ENCODE measurements at regions not wholly inside any gene's neighbourhood (a gene's known extent, or its start where the extent isn't known, plus 50 kb on each side); places are given as distances from the start of the nearest gene placed in this dataset.

GRCh38 chr12:30845676-30846075 is 80.9 kb upstream of the TSPAN11 start:
- H3K4me2 ChIP-seq (ENCODE audit: insufficient read depth, low read length, poor library complexity, severe bottlenecking) = no peak overlapping the region
- no CpG with 5 or more reads among the region's 5 CpGs for WGBS, 2 donors (ENCODE audit: extremely low coverage in 2 of 2, insufficient read length in 2 of 2, insufficient replicate concordance in 1 of 2)

GRCh38 chr12:30843211-30843610 is 83.3 kb upstream of the TSPAN11 start:
- no peak overlapping the region for H3K23ac ChIP-seq (ENCODE audit: low read depth, low read length, poor library complexity)
- H2BK15ac ChIP-seq (ENCODE audit: low read length) = no peak overlapping the region
- H3K36me3 ChIP-seq (replicated peaks in 1 of 2; ENCODE audit: control insufficient read depth in 2 of 2, insufficient read depth in 2 of 2, low read length in 2 of 2) = no peaks in the 10 kb centered on the region
- no peak overlapping the region for H3K18ac ChIP-seq (ENCODE audit: low read length)
- no peak overlapping the region for H2AK5ac ChIP-seq (ENCODE audit: low read depth, low read length)
- H4K91ac ChIP-seq (ENCODE audit: low read depth, low read length, poor library complexity) = no peak overlapping the region
- no peak overlapping the region for H2AFZ ChIP-seq (ENCODE audit: low read length)
- H2BK12ac ChIP-seq (ENCODE audit: low read length) = no peak overlapping the region
- H3K79me1 ChIP-seq (ENCODE audit: low read depth, low read length) = no peaks in the 10 kb centered on the region
- no peaks in the 10 kb centered on the region for H3K4me1 ChIP-seq (ENCODE audit: control insufficient read depth in 2 of 2, insufficient read depth in 1 of 2, low read depth in 1 of 2, low read length in 2 of 2)
- no peak overlapping the region for H2BK120ac ChIP-seq (ENCODE audit: low read depth, low read length)
- H3K4me2 ChIP-seq (ENCODE audit: insufficient read depth, low read length, poor library complexity, severe bottlenecking) = no peak overlapping the region
- no peak overlapping the region for H3K9ac ChIP-seq (ENCODE audit: low read depth, low read length, poor library complexity)
- WGBS, 2 donors (ENCODE audit: extremely low coverage in 2 of 2, insufficient read length in 2 of 2, insufficient replicate concordance in 1 of 2) = no CpG with 5 or more reads among the region's 3 CpGs
- H3K27ac ChIP-seq (replicated peaks; ENCODE audit: low read length) = no peak overlapping the region
- H3K27me3 ChIP-seq (ENCODE audit: control insufficient read depth in 3 of 3, insufficient read depth in 3 of 3, low read depth in 1 of 3, low read length in 3 of 3) = no peaks in the 10 kb centered on the region
- H3K14ac ChIP-seq (ENCODE audit: low read length) = no peak overlapping the region
- no peaks in the 10 kb centered on the region for H3K9me3 ChIP-seq (replicated peaks in 1 of 2; ENCODE audit: control insufficient read depth in 2 of 2, insufficient read depth in 1 of 2, low read depth in 1 of 2, low read length in 2 of 2)
- H4K8ac ChIP-seq (ENCODE audit: low read depth, low read length) = no peak overlapping the region
- H2BK5ac ChIP-seq (ENCODE audit: low read length) = no peak overlapping the region
- DNase-seq (ENCODE audit: low spot score) = no peak
- no peak overlapping the region for H3K4me3 ChIP-seq (ENCODE audit: low read length in 2 of 2)
- H3K4ac ChIP-seq (ENCODE audit: low read length) = no peak overlapping the region

More at GRCh38 chr12:30845676-30846075, 80.9 kb upstream of the TSPAN11 start:
- no peaks in the 10 kb centered on the region for H3K27me3 ChIP-seq (ENCODE audit: control insufficient read depth in 3 of 3, insufficient read depth in 3 of 3, low read depth in 1 of 3, low read length in 3 of 3)
- no peak overlapping the region for H2BK12ac ChIP-seq (ENCODE audit: low read length)
- no peak overlapping the region for H2BK15ac ChIP-seq (ENCODE audit: low read length)
- H3K23ac ChIP-seq (ENCODE audit: low read depth, low read length, poor library complexity) = no peak overlapping the region
- H3K27ac ChIP-seq (replicated peaks; ENCODE audit: low read length) = no peak overlapping the region
- no peak overlapping the region for H2AK5ac ChIP-seq (ENCODE audit: low read depth, low read length)
- H3K4me3 ChIP-seq (ENCODE audit: low read length in 2 of 2) = no peak overlapping the region
- no peak overlapping the region for H4K91ac ChIP-seq (ENCODE audit: low read depth, low read length, poor library complexity)
- no peaks in the 10 kb centered on the region for H3K4me1 ChIP-seq (ENCODE audit: control insufficient read depth in 2 of 2, insufficient read depth in 1 of 2, low read depth in 1 of 2, low read length in 2 of 2)
- H3K36me3 ChIP-seq (replicated peaks in 1 of 2; ENCODE audit: control insufficient read depth in 2 of 2, insufficient read depth in 2 of 2, low read length in 2 of 2) = no peaks in the 10 kb centered on the region
- no peaks in the 10 kb centered on the region for H3K79me1 ChIP-seq (ENCODE audit: low read depth, low read length)
- H2AFZ ChIP-seq (ENCODE audit: low read length) = no peak overlapping the region
- DNase-seq (ENCODE audit: low spot score) = no peak
- no peak overlapping the region for H4K8ac ChIP-seq (ENCODE audit: low read depth, low read length)
- no peak overlapping the region for H2BK120ac ChIP-seq (ENCODE audit: low read depth, low read length)
- H2BK5ac ChIP-seq (ENCODE audit: low read length) = no peak overlapping the region
- H3K18ac ChIP-seq (ENCODE audit: low read length) = no peak overlapping the region
- no peaks in the 10 kb centered on the region for H3K9me3 ChIP-seq (replicated peaks in 1 of 2; ENCODE audit: control insufficient read depth in 2 of 2, insufficient read depth in 1 of 2, low read depth in 1 of 2, low read length in 2 of 2)
- H3K14ac ChIP-seq (ENCODE audit: low read length) = no peak overlapping the region
- H3K4ac ChIP-seq (ENCODE audit: low read length) = no peak overlapping the region
- no peak overlapping the region for H3K9ac ChIP-seq (ENCODE audit: low read depth, low read length, poor library complexity)

GRCh38 chr12:30840715-30841114 is 85.8 kb upstream of the TSPAN11 start:
- no peak for DNase-seq (ENCODE audit: low spot score)
- Histone ChIP-seq H2AK5ac (ENCODE audit: low read depth, low read length) (no peak overlapping the region), H4K8ac (ENCODE audit: low read depth, low read length) (no peak overlapping the region), H3K4ac (ENCODE audit: low read length) (no peak overlapping the region), H2BK12ac (ENCODE audit: low read length) (no peak overlapping the region), H3K27me3 (ENCODE audit: control insufficient read depth in 3 of 3, insufficient read depth in 3 of 3, low read depth in 1 of 3, low read length in 3 of 3) (no peaks in the 10 kb centered on the region), H3K18ac (ENCODE audit: low read length) (no peak overlapping the region), H3K36me3 (replicated peaks in 1 of 2; ENCODE audit: control insufficient read depth in 2 of 2, insufficient read depth in 2 of 2, low read length in 2 of 2) (no peaks in the 10 kb centered on the region), H3K27ac (replicated peaks; ENCODE audit: low read length) (no peak overlapping the region), H3K9ac (ENCODE audit: low read depth, low read length, poor library complexity) (no peak overlapping the region), H3K4me1 (ENCODE audit: control insufficient read depth in 2 of 2, insufficient read depth in 1 of 2, low read depth in 1 of 2, low read length in 2 of 2) (no peaks in the 10 kb centered on the region), H4K91ac (ENCODE audit: low read depth, low read length, poor library complexity) (no peak overlapping the region), H3K4me3 (ENCODE audit: low read length in 2 of 2) (no peak overlapping the region), H3K23ac (ENCODE audit: low read depth, low read length, poor library complexity) (no peak overlapping the region), H2AFZ (ENCODE audit: low read length) (peak overlapping the region; percentile 66), H3K14ac (ENCODE audit: low read length) (no peak overlapping the region), H3K79me1 (ENCODE audit: low read depth, low read length) (no peaks in the 10 kb centered on the region), H2BK5ac (ENCODE audit: low read length) (no peak overlapping the region), H3K9me3 (replicated peaks in 1 of 2; ENCODE audit: control insufficient read depth in 2 of 2, insufficient read depth in 1 of 2, low read depth in 1 of 2, low read length in 2 of 2) (no peaks in the 10 kb centered on the region), H3K4me2 (ENCODE audit: insufficient read depth, low read length, poor library complexity, severe bottlenecking) (no peak overlapping the region), H2BK120ac (ENCODE audit: low read depth, low read length) (no peak overlapping the region), H2BK15ac (ENCODE audit: low read length) (no peak overlapping the region)
- WGBS, 2 donors (ENCODE audit: extremely low coverage in 2 of 2, insufficient read length in 2 of 2, insufficient replicate concordance in 1 of 2) = no CpG with 5 or more reads among the region's 3 CpGs

DNA sequence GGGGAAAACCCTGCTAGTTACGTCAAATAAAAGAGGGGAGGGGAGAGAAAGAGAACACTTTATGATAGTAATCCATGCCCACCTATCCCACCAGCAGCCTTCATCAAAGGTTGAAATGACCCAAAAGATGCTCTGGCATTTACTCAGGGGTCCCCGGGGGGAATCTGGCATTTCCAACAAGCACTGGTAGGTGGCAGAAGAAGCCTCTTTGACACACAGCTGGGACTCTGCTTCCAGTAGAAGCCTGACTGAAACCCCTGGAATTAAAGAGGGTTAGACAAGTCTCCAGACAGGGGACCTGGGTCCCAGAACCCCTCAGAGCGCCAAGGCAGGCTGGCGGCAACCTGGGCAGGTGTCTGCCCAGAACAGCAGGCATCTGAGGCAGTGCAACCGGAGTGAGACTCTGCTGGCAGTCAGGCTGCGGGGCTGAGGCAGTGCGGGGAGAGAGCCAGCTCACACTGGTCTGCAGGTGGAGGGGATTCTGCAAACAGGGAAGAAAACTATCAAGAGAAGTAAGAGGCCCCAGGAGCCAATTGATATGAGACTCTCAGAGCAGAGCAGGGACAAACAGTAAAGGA is 85.0 kb upstream of the CAPRIN2 start:
- Histone ChIP-seq H2BK5ac (ENCODE audit: low read length) (no peak overlapping the region), H3K4me2 (ENCODE audit: insufficient read depth, low read length, poor library complexity, severe bottlenecking) (no peak overlapping the region), H4K91ac (ENCODE audit: low read depth, low read length, poor library complexity) (no peak overlapping the region), H3K27me3 (ENCODE audit: control insufficient read depth in 3 of 3, insufficient read depth in 3 of 3, low read depth in 1 of 3, low read length in 3 of 3) (no peaks in the 10 kb centered on the region), H2BK120ac (ENCODE audit: low read depth, low read length) (no peak overlapping the region), H3K23ac (ENCODE audit: low read depth, low read length, poor library complexity) (no peak overlapping the region), H2AK5ac (ENCODE audit: low read depth, low read length) (no peak overlapping the region), H3K9ac (ENCODE audit: low read depth, low read length, poor library complexity) (no peak overlapping the region), H3K18ac (ENCODE audit: low read length) (peak overlapping the region; percentile 32), H3K9me3 (replicated peaks in 1 of 2; ENCODE audit: control insufficient read depth in 2 of 2, insufficient read depth in 1 of 2, low read depth in 1 of 2, low read length in 2 of 2) (no peaks in the 10 kb centered on the region), H4K8ac (ENCODE audit: low read depth, low read length) (no peak overlapping the region), H2AFZ (ENCODE audit: low read length) (peak overlapping the region; percentile 66), H3K79me1 (ENCODE audit: low read depth, low read length) (no peaks in the 10 kb centered on the region), H3K36me3 (replicated peaks in 1 of 2; ENCODE audit: control insufficient read depth in 2 of 2, insufficient read depth in 2 of 2, low read length in 2 of 2) (no peaks in the 10 kb centered on the region), H3K27ac (replicated peaks; ENCODE audit: low read length) (no peak overlapping the region), H3K14ac (ENCODE audit: low read length) (no peak overlapping the region), H3K4me3 (ENCODE audit: low read length in 2 of 2) (no peak overlapping the region), H3K4ac (ENCODE audit: low read length) (no peak overlapping the region), H3K4me1 (ENCODE audit: control insufficient read depth in 2 of 2, insufficient read depth in 1 of 2, low read depth in 1 of 2, low read length in 2 of 2) (no peaks in the 10 kb centered on the region), H2BK12ac (ENCODE audit: low read length) (no peak overlapping the region), H2BK15ac (ENCODE audit: low read length) (no peak overlapping the region)
- no peak for DNase-seq (ENCODE audit: low spot score)
- WGBS, 2 donors (ENCODE audit: extremely low coverage in 2 of 2, insufficient read length in 2 of 2, insufficient replicate concordance in 1 of 2) = no CpG with 5 or more reads among the region's 7 CpGs
